Dendritic cell treated with granulocyte-macrophage colony-stimulating factor and Interleukin-4, amounts not matched to agents 40 ng/mL and 50 ng/mL, for 4 days (primary cell): ENCODE measurements at regions not wholly inside any gene's neighbourhood (a gene's known extent, or its start where the extent isn't known, plus 50 kb on each side); places are given as distances from the start of the nearest gene placed in this dataset.
"Not testable (repeated sequence)": the region's sequence is repeated elsewhere in the genome, so short reads cannot be mapped to it uniquely, and the experiment has no call there.

ENCODE experiments used
- H3K27ac Mint-ChIP-seq: one replicate; pipeline ENCODE4 v1.8.0; 2022; ENCODE audit warnings: mild to moderate bottlenecking, mixed read lengths
- H3K27me3 Mint-ChIP-seq: one replicate; pipeline ENCODE4 v1.8.0; 2022; ENCODE audit warnings: mild to moderate bottlenecking, mixed read lengths
- H3K36me3 Mint-ChIP-seq: one replicate; pipeline ENCODE4 v1.8.0; 2022; ENCODE audit warnings: low read depth, mixed read lengths
- H3K4me1 Mint-ChIP-seq: one replicate; pipeline ENCODE4 v1.8.0; 2022; ENCODE audit warnings: low read depth, mixed read lengths
- H3K4me3 Mint-ChIP-seq: one replicate; pipeline ENCODE4 v1.8.0; 2022; ENCODE audit warnings: mild to moderate bottlenecking, moderate library complexity, mixed read lengths
- H3K9me3 Mint-ChIP-seq: one replicate; pipeline ENCODE4 v1.8.0; 2022; ENCODE audit warnings: mixed read lengths
- intact Hi-C: fragments of 100-400 bp; cut with micrococcal nuclease; formaldehyde crosslinking; loops from one replicate; pipeline ENCODE4 v1.15.0; 2022

- intact Hi-C loops: no loop called here
- H3K27ac Mint-ChIP-seq: no peak overlapping the region
- no peaks in the 10 kb centered on the region for H3K36me3 Mint-ChIP-seq
- no peaks in the 10 kb centered on the region for H3K4me1 Mint-ChIP-seq
- H3K4me3 Mint-ChIP-seq: no peak overlapping the region
- H3K9me3 Mint-ChIP-seq: peaks cover 6% of the 10 kb centered on the region
- peaks cover 28% of the 10 kb centered on the region for H3K27me3 Mint-ChIP-seq
Observed at GRCh38 chr11:44416776-44417175, 106.8 kb upstream of the ALX4 start.

- Mint-ChIP-seq H3K36me3 (no peaks in the 10 kb centered on the region), H3K4me1 (no peaks in the 10 kb centered on the region), H3K9me3 (no peaks in the 10 kb centered on the region), H3K4me3 (no peak overlapping the region), H3K27me3 (peaks cover 24% of the 10 kb centered on the region), H3K27ac (no peak overlapping the region)
- intact Hi-C loops: no loop called here
Observed at GRCh38 chr11:44417731-44418455, 108.0 kb upstream of the ALX4 start.

GRCh38 chr11:44418456-44418830, 108.5 kb upstream of the ALX4 start:
- H3K4me1 Mint-ChIP-seq: no peaks in the 10 kb centered on the region
- no peaks in the 10 kb centered on the region for H3K9me3 Mint-ChIP-seq
- intact Hi-C loops: no loop called here
- H3K27me3 Mint-ChIP-seq: peaks cover 28% of the 10 kb centered on the region
- H3K4me3 Mint-ChIP-seq: no peak overlapping the region
- H3K36me3 Mint-ChIP-seq: no peaks in the 10 kb centered on the region
- no peak overlapping the region for H3K27ac Mint-ChIP-seq

- H3K27ac Mint-ChIP-seq: no peak overlapping the region
- no peaks in the 10 kb centered on the region for H3K36me3 Mint-ChIP-seq
- no peak overlapping the region for H3K4me3 Mint-ChIP-seq
- H3K4me1 Mint-ChIP-seq: peaks cover 2% of the 10 kb centered on the region
- peaks cover 28% of the 10 kb centered on the region for H3K27me3 Mint-ChIP-seq
- H3K9me3 Mint-ChIP-seq: no peaks in the 10 kb centered on the region
- intact Hi-C loops: no loop called here
Observed at GRCh38 chr11:44421090-44421675, 111.2 kb upstream of the ALX4 start.

GRCh38 chr11:44423289-44423688, 113.3 kb upstream of the ALX4 start:
- Mint-ChIP-seq H3K9me3 (no peaks in the 10 kb centered on the region), H3K36me3 (no peaks in the 10 kb centered on the region), H3K27me3 (peaks cover 31% of the 10 kb centered on the region), H3K4me3 (no peak overlapping the region), H3K4me1 (peaks cover 7% of the 10 kb centered on the region), H3K27ac (no peak overlapping the region)
- intact Hi-C loops: no loop called here

GRCh38 chr11:44424841-44425240, 114.9 kb upstream of the ALX4 start:
- peaks cover 7% of the 10 kb centered on the region for H3K4me1 Mint-ChIP-seq
- H3K36me3 Mint-ChIP-seq: no peaks in the 10 kb centered on the region
- intact Hi-C loops: no loop called here
- H3K4me3 Mint-ChIP-seq: no peak overlapping the region
- H3K9me3 Mint-ChIP-seq: no peaks in the 10 kb centered on the region
- H3K27me3 Mint-ChIP-seq: peaks cover 28% of the 10 kb centered on the region
- H3K27ac Mint-ChIP-seq: no peak overlapping the region

GRCh38 chr11:44426119-44426518, 116.2 kb upstream of the ALX4 start:
- intact Hi-C loops: no loop called here
- no peaks in the 10 kb centered on the region for H3K9me3 Mint-ChIP-seq
- H3K4me1 Mint-ChIP-seq: peaks cover 7% of the 10 kb centered on the region
- H3K27ac Mint-ChIP-seq: no peak overlapping the region
- H3K4me3 Mint-ChIP-seq: no peak overlapping the region
- H3K27me3 Mint-ChIP-seq: peaks cover 28% of the 10 kb centered on the region
- H3K36me3 Mint-ChIP-seq: no peaks in the 10 kb centered on the region

GRCh38 chr11:44426958-44427357, 117.0 kb upstream of the ALX4 start:
- H3K27ac Mint-ChIP-seq: no peak overlapping the region
- no peaks in the 10 kb centered on the region for H3K9me3 Mint-ChIP-seq
- no peaks in the 10 kb centered on the region for H3K36me3 Mint-ChIP-seq
- peaks cover 32% of the 10 kb centered on the region for H3K27me3 Mint-ChIP-seq
- intact Hi-C loops: no loop called here
- peaks cover 7% of the 10 kb centered on the region for H3K4me1 Mint-ChIP-seq
- no peak overlapping the region for H3K4me3 Mint-ChIP-seq

- H3K4me3 Mint-ChIP-seq: no peak overlapping the region
- peaks cover 7% of the 10 kb centered on the region for H3K4me1 Mint-ChIP-seq
- no peak overlapping the region for H3K27ac Mint-ChIP-seq
- intact Hi-C loops: no loop called here
- H3K36me3 Mint-ChIP-seq: no peaks in the 10 kb centered on the region
- H3K9me3 Mint-ChIP-seq: no peaks in the 10 kb centered on the region
- peaks cover 30% of the 10 kb centered on the region for H3K27me3 Mint-ChIP-seq
Observed at GRCh38 chr11:44427432-44427831, 117.5 kb upstream of the ALX4 start.

- no peak overlapping the region for H3K27ac Mint-ChIP-seq
- H3K4me1 Mint-ChIP-seq: peaks cover 7% of the 10 kb centered on the region
- H3K36me3 Mint-ChIP-seq: no peaks in the 10 kb centered on the region
- H3K4me3 Mint-ChIP-seq: no peak overlapping the region
- intact Hi-C loops: no loop called here
- peaks cover 34% of the 10 kb centered on the region for H3K27me3 Mint-ChIP-seq
- no peaks in the 10 kb centered on the region for H3K9me3 Mint-ChIP-seq
Observed at GRCh38 chr11:44430140-44430539, 120.2 kb upstream of the ALX4 start.

- Mint-ChIP-seq H3K4me1 (peaks cover 9% of the 10 kb centered on the region), H3K27ac (no peak overlapping the region)
- intact Hi-C loops: no loop called here
Observed at GRCh38 chr11:44434191-44434590, 124.3 kb upstream of the ALX4 start.

GRCh38 chr11:44437122-44437521, 127.2 kb upstream of the ALX4 start:
- Mint-ChIP-seq H3K36me3 (no peaks in the 10 kb centered on the region), H3K27me3 (peaks cover 69% of the 10 kb centered on the region), H3K4me1 (peaks cover 9% of the 10 kb centered on the region), H3K4me3 (no peak overlapping the region), H3K9me3 (no peaks in the 10 kb centered on the region), H3K27ac (no peak overlapping the region)
- intact Hi-C loops: no loop called here

More at GRCh38 chr11:44434191-44434590, 124.3 kb upstream of the ALX4 start:
- Mint-ChIP-seq H3K27me3 (peaks cover 50% of the 10 kb centered on the region), H3K36me3 (no peaks in the 10 kb centered on the region), H3K9me3 (no peaks in the 10 kb centered on the region), H3K4me3 (no peak overlapping the region)

- H3K4me1 Mint-ChIP-seq, H3K4me3 Mint-ChIP-seq, H3K36me3 Mint-ChIP-seq, H3K9me3 Mint-ChIP-seq, H3K27ac Mint-ChIP-seq, intact Hi-C loops: not testable (repeated sequence)
- peaks cover 53% of the 10 kb centered on the region for H3K27me3 Mint-ChIP-seq
Observed at GRCh38 chr11:44442893-44443673, 122.4 kb upstream of the CD82 start.
